GM08714 (cell line): ENCODE measurements at regions not wholly inside any gene's neighbourhood (a gene's known extent, or its start where the extent isn't known, plus 50 kb on each side); places are given as distances from the start of the nearest gene placed in this dataset.

Source experiments
- H3K4me3 ChIP-seq: fragments of 200-500 bp; sonication (Bioruptor generic); 2 replicates; pipeline ENCODE4 v1.5.1; 2014; ENCODE audit warnings: mild to moderate bottlenecking, low read length, inconsistent platforms
- ZNF274 ChIP-seq: IDR thresholded peaks from 2 replicates; pipeline ENCODE4 v1.6.1; 2012; ENCODE audit warnings: mild to moderate bottlenecking, low read depth, low read length

- no peak overlapping the region for H3K4me3 ChIP-seq
- no peak for TF ChIP-seq ZNF274
Measured at GRCh38 chr18:72316497-72316896, 227.6 kb downstream of the CBLN2 start.

DNA sequence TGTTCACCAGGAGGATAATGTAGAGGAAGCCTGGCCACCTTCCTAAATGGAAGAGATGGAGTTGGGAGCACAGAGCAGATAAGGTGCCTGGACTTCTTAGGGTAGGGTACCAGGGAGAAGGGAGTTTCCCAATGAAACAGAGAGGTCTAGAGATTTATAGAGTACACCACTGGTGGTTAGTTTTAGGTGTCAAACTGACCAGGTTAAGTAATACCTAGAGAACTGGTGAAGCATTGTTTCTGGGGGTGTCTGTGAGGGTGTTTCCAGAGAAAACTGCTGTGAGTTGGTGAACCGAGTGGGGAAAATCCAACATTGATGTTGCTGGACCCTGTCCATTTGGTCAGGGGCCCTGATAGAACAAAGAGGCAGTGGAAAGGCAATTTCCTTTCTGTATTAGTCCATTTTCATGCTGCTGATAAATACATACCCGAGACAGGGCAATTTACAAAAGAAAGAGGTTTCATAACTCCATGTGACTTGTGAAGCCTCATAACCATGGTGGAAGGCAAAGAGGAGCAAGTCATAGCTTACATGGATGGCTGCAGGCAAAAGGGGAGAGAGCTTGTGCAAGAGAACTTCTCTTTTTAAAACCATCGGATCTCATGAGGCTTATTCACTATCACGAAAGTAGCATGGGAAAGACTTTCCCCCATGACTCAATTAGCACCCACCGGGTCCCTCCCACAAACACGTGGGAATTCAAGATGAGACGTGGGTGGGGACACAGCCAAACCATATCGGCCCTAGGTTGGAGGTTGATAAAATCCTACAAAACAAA is 260.8 kb downstream of the CBLN2 start:
- no peak for TF ChIP-seq ZNF274

DNA sequence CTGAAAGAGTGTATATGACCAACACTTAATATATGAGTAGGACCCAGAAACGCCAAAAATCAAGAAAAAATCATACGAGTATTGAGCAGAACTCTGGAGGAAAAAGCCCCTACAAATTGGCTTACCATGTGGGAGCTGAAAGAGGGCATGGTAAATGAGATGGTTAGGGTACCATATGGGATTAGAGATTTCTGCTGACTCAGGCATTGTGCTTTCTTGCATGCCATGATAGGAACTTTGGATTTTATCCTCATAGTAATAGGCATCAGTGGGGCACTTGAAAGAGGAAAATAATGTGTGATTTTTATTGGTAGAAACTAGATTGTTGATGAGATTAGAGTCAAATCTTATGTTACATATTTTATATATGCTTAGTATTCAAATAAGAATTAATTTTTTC is 271.1 kb downstream of the CBLN2 start:
- TF ChIP-seq ZNF274: no peak
- no peak overlapping the region for H3K4me3 ChIP-seq

More for the DNA sequence above, 260.8 kb downstream of the CBLN2 start:
- no peak overlapping the region for H3K4me3 ChIP-seq

DNA sequence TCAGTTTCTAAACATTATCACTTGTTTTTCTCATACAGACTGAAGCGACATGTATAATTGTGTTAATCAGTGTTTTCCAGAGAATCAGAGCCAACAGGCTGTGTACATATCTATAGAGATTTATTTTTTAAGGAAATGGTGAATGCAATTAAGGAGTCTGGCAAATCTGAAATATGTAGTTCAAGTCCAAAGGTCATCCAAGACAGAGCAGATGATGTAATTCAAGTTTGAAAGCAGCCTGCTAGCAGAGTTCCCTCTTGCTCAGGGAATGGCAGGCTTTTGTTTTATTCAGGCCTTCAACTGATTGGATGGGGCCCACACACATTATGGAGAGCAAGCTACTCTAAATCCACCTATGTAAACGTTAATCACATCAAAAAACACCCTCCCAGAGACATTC is 282.6 kb downstream of the CBLN2 start:
- no peak overlapping the region for H3K4me3 ChIP-seq
- no peak for TF ChIP-seq ZNF274

GRCh38 chr18:72246076-72246475 is 298.1 kb downstream of the CBLN2 start:
- TF ChIP-seq ZNF274: no peak
- no peak overlapping the region for H3K4me3 ChIP-seq

DNA sequence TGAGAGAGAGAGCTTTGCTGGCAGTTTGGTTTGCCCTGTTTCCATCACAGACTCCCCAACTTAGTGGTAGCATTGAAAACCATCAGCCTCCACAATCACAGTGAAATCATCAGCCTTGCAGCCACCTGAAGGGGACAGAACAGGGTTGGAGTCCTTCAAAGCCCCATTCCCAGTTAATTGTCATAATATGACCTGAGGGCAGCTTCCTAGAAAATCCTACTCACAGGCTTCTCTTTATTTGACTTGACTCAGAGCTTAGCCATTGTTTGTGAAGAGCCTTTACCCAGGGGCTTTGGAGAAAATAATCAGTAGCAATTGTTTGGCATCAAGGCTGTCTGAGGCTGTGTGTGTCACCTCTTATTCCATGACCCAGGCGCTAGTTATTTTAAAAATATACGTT is 308.7 kb downstream of the CBLN2 start:
- TF ChIP-seq ZNF274: no peak

DNA sequence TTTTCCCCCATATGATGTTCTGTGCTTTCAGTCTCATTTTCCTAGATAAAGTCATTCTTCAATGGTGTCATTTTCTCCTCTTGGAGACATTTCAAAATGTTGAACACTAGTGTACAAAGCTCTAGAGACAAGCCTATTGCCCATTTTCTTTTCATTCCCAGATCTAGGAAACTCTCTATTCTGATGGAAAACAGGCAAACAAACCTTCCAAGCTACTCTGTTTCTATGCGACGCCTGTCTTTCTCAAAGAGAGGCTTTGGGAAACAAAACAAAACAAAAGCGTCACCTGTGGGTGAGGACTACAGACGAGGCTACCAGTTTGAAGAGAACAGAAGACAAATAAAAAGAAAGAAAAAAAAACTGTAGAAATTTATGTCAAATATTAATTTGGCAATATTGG is 311.0 kb downstream of the CBLN2 start:
- no peak for TF ChIP-seq ZNF274
- H3K4me3 ChIP-seq: no peak overlapping the region

More for the DNA sequence above, 308.7 kb downstream of the CBLN2 start:
- H3K4me3 ChIP-seq: no peak overlapping the region

DNA sequence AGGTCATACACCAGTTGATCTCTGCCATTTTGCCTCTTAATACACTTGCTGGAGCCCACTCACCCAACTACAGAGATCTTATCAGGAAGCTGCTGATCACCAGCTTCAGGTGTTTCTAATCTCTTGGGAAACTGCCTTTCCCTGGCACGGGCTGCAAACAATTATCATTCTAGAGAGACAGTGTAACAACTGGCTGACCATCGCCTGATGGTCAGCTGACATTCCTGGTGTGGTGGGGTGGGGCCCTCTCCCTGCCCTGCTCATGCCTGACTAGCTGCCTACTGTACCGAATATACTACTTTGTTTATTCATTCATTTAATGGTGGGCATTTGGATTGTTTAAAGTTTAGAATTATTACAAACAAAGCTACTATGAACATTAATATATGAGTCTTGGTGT is 311.5 kb downstream of the CBLN2 start:
- no peak for TF ChIP-seq ZNF274
- no peak overlapping the region for H3K4me3 ChIP-seq

GRCh38 chr18:72225958-72226357 is 318.2 kb downstream of the CBLN2 start:
- H3K4me3 ChIP-seq: no peak overlapping the region
- no peak for TF ChIP-seq ZNF274

DNA sequence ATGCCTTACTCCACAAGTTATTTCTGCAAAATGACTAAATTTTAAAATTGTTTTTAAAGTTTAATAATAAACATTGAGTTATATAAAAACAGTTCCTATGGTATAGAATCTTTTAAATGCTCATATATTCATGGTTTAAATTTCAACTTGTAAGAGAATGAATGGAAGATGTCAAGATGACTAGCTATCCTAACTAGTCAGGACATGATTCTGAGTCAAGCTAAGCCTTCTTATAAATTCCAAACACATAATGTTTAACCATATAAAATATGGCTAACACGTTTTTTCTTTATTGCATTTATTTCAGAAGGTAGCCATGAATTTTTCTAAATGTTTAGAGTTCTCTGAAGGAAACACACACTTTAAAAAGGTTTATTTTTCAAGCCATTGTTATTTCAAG is 320.4 kb downstream of the CBLN2 start:
- no peak overlapping the region for H3K4me3 ChIP-seq
- TF ChIP-seq ZNF274: no peak

- TF ChIP-seq ZNF274: no peak
- H3K4me3 ChIP-seq: no peak overlapping the region
Measured at GRCh38 chr18:72208920-72209676, 335.0 kb downstream of the CBLN2 start.

DNA sequence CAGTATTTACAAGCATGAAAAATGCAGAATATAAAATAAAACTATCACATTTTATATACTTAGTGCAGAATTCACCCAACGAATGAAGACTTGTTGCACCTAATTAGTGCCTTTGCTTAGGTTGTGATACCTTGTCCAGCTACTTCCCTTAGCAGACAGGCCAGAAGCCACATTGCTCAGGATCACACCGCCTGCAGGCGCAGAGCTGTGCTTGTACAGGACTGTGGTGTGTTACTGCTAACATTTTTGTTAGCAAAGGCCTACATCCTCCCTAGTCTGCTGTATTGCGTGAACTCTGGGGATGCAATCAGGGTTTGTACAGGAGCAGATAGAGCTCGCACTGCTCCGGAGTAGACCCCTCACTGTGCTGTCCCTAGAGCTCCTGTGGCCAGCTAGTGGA is 336.9 kb downstream of the CBLN2 start:
- no peak overlapping the region for H3K4me3 ChIP-seq
- TF ChIP-seq ZNF274: no peak

DNA sequence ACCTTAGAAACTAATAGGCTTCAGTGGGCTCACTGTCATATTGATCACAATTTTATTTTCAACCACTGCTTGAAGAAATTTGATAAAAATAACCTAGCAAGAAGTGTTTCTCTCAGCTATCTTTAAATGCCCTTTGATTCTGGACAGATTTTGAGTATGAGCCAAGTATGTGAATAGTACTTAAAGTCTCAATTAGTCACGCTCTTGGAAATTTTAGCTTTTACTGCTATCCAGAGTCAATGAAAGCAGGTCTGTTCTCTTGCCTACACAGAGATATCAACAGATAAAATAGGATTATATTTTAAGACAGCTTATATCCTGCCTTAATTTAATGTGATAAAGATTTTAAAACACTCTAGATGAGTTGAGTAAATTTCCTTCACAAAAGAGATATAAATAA is 337.3 kb downstream of the CBLN2 start:
- TF ChIP-seq ZNF274: no peak

DNA sequence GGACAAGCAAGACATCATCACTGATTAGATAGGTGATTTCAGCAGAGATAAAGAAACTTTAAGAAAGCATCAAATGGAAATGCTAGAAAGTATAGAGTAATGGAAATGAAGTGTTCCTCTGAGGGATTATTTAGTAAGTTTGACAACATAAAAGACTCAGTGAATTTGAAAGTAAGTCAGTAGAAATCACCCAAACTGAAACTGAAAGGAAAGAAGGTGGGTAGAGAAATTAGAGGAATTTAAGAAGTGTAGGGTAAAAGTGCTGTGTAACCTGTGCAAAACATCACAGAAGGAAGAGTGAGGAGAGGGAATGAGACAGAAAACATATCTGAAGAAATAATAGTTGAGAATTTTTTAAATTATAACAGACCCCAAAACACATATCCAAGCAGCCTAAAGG is 343.1 kb downstream of the CBLN2 start:
- no peak for TF ChIP-seq ZNF274
- no peak overlapping the region for H3K4me3 ChIP-seq

More for the DNA sequence above, 337.3 kb downstream of the CBLN2 start:
- no peak overlapping the region for H3K4me3 ChIP-seq

DNA sequence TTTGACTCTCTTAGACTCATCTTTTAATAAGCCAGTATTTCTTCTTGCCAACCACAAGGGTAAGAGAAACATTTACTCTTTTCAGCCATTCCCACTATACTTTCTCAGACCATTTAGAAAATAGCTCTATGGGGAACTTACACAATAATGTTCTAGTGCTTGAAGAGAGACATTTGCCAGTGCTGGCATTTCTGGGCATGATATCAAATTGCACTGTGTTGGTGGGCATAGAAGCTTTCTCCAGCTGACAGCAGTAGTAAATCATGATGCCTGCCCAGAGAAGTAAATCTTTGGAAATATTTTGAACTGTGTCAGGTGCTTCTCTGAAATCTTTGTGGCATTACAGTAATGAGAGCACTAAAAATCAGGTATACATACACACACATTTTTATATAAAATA is 346.6 kb downstream of the CBLN2 start:
- TF ChIP-seq ZNF274: no peak
- no peak overlapping the region for H3K4me3 ChIP-seq
